ENCODE measurements at regions not wholly inside any gene's neighbourhood (a gene's known extent, or its start where the extent isn't known, plus 50 kb on each side); places are given as distances from the start of the nearest gene placed in this dataset.

DNA sequence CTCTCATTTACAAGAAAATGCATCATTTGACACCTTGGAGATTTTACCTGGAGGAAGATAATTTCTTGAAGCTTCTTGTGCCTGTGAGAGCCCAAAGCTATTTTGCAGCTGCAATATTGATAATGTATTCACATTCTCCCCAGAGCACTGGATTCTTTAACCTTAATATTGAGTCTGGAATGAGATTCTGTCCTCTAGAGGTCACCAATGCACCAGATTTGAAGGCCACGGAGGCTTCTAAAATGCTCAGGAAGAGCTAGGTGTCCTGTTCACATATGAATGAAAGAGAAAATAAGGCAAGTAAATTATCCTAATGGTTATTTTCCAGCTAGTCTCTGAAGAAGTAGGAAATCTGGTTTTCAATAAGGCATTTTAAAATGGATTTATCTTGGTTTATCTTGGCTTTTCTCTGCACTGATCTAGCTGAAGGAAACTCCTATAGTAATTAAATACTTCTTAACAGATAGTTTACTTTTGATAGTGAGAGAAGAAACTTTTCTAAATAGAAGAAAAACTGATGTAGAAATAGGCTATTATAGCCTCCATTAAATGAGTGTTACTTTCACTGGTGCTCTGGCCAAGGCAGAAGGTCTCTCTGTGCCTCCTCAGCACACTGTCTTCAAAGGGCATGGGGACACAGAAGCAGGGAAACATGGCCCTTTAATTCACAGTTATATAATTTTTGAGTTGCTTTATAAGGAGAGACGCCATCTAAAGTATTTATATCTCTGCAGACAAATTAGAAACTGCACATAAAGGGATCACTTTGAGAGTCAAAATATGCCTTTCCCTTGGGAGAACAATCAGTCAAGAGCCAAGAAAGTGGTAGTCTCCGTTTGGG, 297.0 kb upstream of the ACTBL2 start:
- no peak for TF ChIP-seq TAF1 (IDR thresholded peaks at IDR 0.05; ENCODE audit: low read depth, low read length)
- TF ChIP-seq RAD21 (IDR thresholded peaks at IDR 0.05 in 1 of 2, conservative IDR thresholded peaks at IDR 0.05 in 1 of 2; ENCODE audit: low read depth in 2 of 2, low read length in 2 of 2) = peak; percentile 90 to 94
- TF ChIP-seq POLR2A (IDR thresholded peaks at IDR 0.05; ENCODE audit: control extremely low read depth in 1 of 2, low read depth in 2 of 2, low read length in 2 of 2) = no peak
- TF ChIP-seq, protein P1, sequence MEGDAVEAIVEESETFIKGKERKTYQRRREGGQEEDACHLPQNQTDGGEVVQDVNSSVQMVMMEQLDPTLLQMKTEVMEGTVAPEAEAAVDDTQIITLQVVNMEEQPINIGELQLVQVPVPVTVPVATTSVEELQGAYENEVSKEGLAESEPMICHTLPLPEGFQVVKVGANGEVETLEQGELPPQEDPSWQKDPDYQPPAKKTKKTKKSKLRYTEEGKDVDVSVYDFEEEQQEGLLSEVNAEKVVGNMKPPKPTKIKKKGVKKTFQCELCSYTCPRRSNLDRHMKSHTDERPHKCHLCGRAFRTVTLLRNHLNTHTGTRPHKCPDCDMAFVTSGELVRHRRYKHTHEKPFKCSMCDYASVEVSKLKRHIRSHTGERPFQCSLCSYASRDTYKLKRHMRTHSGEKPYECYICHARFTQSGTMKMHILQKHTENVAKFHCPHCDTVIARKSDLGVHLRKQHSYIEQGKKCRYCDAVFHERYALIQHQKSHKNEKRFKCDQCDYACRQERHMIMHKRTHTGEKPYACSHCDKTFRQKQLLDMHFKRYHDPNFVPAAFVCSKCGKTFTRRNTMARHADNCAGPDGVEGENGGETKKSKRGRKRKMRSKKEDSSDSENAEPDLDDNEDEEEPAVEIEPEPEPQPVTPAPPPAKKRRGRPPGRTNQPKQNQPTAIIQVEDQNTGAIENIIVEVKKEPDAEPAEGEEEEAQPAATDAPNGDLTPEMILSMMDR (IDR thresholded peaks at IDR 0.05; ENCODE audit: control extremely low read depth in 1 of 3, insufficient read depth in 1 of 3, low read depth in 1 of 3, low read length in 3 of 3) = peak in 2 of 3 experiments; percentile 55 to 58; a peak in 3 of 4 replicates
- TF ChIP-seq POLR2AphosphoS5 (IDR thresholded peaks at IDR 0.05; ENCODE audit: low read depth, low read length) = no peak
- no peak for TF ChIP-seq CHD2 (IDR thresholded peaks at IDR 0.05; ENCODE audit: low read length)

Measured in H1 (cell line).